ENCODE measurements at regions not wholly inside any gene's neighbourhood (a gene's known extent, or its start where the extent isn't known, plus 50 kb on each side); places are given as distances from the start of the nearest gene placed in this dataset.

DNA sequence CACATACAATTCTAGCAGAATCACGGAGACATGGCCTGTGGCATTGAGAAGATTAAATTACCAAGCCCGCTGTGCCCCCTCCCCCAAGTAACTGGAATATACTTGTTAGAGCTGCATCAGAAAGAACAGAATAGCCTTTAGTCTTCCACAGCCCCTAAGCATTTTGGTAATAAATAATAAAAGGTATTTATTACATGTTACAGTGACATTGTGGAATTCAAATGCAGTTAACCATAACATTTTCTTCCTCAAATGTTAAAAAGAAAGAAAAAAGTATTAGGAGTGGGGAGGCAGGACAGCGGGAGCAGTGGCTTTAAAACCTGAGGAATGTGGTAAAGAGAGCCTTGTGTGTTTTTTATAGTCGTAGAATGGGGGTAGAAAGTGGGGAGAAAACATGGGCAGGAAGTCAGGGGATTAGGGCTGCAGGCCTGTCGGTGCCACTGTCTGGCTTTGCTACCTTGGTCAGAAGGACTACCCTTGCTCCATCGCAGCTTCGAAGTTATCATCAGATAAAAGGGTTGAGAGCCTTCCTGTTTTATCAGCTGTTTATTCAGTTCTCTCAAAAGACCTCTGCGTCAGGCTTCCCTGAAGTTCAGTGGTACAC lies 255.9 kb downstream of the MSRB3 start:
- CTCF ChIA-PET = interaction anchor here (1.1 to 1.6 kb wide), 3 partner anchors 10 to 22 kb away, joined by 3 to 4 read pairs (median 4); no protein-coding TSS in a partner anchor
- WGBS (ENCODE audit: insufficient coverage) = 83% methylated on average over 6 of the region's 8 CpGs
- no peaks in the 10 kb centered on the region for H3K27me3 ChIP-seq (replicated peaks in 2 of 5; ENCODE audit: control insufficient read depth in 4 of 5, insufficient read depth in 5 of 5, low read length in 4 of 5)
- H3K4me3 ChIP-seq (ENCODE audit: control insufficient read depth in 1 of 7, extremely low read depth in 1 of 7, insufficient read depth in 4 of 7, low read depth in 2 of 7, low read length in 6 of 7) = no peak overlapping the region
- no peak for DNase-seq
- POLR2A ChIA-PET = no interaction called here
- H3K4me1 ChIP-seq (ENCODE audit: control extremely low read depth in 1 of 4, control insufficient read depth in 4 of 4, insufficient read depth in 4 of 4, low read length in 3 of 4) = peaks cover 0 to 12% (median 0%) of the 10 kb centered on the region in 4 experiments
- H3K9me3 ChIP-seq (ENCODE audit: control extremely low read depth in 1 of 5, control insufficient read depth in 4 of 5, insufficient read depth in 2 of 5, low read depth in 1 of 5, low read length in 4 of 5) = peaks cover 0 to 15% (median 1%) of the 10 kb centered on the region in 5 experiments
- no peaks in the 10 kb centered on the region for H3K36me3 ChIP-seq (ENCODE audit: control insufficient read depth in 4 of 4, insufficient read depth in 4 of 4, low read length in 3 of 4)
- no peak overlapping the region for H3K27ac ChIP-seq (ENCODE audit: insufficient read depth in 1 of 2, low read depth in 1 of 2, low read length in 2 of 2, poor library complexity in 1 of 2, severe bottlenecking in 2 of 2)

DNA sequence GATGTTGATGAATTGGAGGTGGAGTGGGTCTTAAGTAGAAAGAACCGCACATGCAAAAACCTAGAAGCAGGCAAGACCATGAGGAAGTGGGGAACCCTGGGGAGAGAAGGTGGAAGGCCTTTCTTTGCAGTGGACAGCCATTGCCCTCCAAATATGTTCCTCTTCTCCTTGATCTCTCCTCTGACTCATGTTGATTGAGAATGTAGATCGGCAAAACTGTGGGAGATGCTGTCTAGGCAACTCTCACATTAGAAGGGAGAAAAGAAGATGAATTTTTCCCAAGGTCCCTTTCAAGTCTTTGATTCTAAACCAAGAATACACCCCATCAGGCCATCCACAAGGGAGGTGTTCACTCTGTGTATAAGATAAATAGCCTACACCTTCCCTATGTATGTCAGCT lies 257.5 kb downstream of the MSRB3 start:
- H3K27ac ChIP-seq (ENCODE audit: insufficient read depth in 1 of 2, low read depth in 1 of 2, low read length in 2 of 2, poor library complexity in 1 of 2, severe bottlenecking in 2 of 2) = no peak overlapping the region
- H3K9me3 ChIP-seq (ENCODE audit: control extremely low read depth in 1 of 5, control insufficient read depth in 4 of 5, insufficient read depth in 2 of 5, low read depth in 1 of 5, low read length in 4 of 5) = peaks cover under 1 to 30% (median 5%) of the 10 kb centered on the region in 5 experiments
- H3K4me3 ChIP-seq (ENCODE audit: control insufficient read depth in 1 of 7, extremely low read depth in 1 of 7, insufficient read depth in 4 of 7, low read depth in 2 of 7, low read length in 6 of 7) = no peak overlapping the region
- no peaks in the 10 kb centered on the region for H3K36me3 ChIP-seq (ENCODE audit: control insufficient read depth in 4 of 4, insufficient read depth in 4 of 4, low read length in 3 of 4)
- ChIA-PET POLR2A (no interaction called here), CTCF (no interaction called here)
- H3K27me3 ChIP-seq (replicated peaks in 2 of 5; ENCODE audit: control insufficient read depth in 4 of 5, insufficient read depth in 5 of 5, low read length in 4 of 5) = no peaks in the 10 kb centered on the region
- peaks cover 0 to 12% (median 0%) of the 10 kb centered on the region in 4 experiments for H3K4me1 ChIP-seq (ENCODE audit: control extremely low read depth in 1 of 4, control insufficient read depth in 4 of 4, insufficient read depth in 4 of 4, low read length in 3 of 4)
- no peak for DNase-seq
- no CpG with 5 or more reads among the region's 2 CpGs for WGBS (ENCODE audit: insufficient coverage)

DNA sequence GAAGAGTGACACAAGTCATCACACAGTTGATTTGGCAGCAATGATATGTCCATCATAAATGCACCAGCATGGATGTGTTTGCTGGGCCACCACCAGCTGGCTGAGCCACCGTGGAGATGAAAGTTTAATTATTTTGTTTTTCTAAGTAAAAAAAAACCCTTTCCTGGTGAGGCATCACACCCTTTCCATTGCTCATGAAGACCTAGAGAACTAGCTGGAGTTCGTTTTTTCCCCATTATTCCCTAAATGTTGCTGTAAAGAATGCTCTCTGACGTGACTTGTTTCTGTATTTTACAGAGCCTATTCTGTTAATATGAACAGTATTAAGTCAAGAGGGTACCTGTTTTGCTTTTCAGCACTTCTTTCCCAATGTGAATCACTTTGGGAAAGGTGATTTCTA lies 257.9 kb downstream of the MSRB3 start:
- Histone ChIP-seq H3K36me3 (ENCODE audit: control insufficient read depth in 4 of 4, insufficient read depth in 4 of 4, low read length in 3 of 4) (no peaks in the 10 kb centered on the region), H3K27ac (ENCODE audit: insufficient read depth in 1 of 2, low read depth in 1 of 2, low read length in 2 of 2, poor library complexity in 1 of 2, severe bottlenecking in 2 of 2) (no peak overlapping the region), H3K27me3 (replicated peaks in 2 of 5; ENCODE audit: control insufficient read depth in 4 of 5, insufficient read depth in 5 of 5, low read length in 4 of 5) (no peaks in the 10 kb centered on the region), H3K4me3 (ENCODE audit: control insufficient read depth in 1 of 7, extremely low read depth in 1 of 7, insufficient read depth in 4 of 7, low read depth in 2 of 7, low read length in 6 of 7) (no peak overlapping the region), H3K9me3 (ENCODE audit: control extremely low read depth in 1 of 5, control insufficient read depth in 4 of 5, insufficient read depth in 2 of 5, low read depth in 1 of 5, low read length in 4 of 5) (peaks cover 3 to 32% (median 7%) of the 10 kb centered on the region in 5 experiments), H3K4me1 (ENCODE audit: control extremely low read depth in 1 of 4, control insufficient read depth in 4 of 4, insufficient read depth in 4 of 4, low read length in 3 of 4) (peaks cover 0 to 12% (median 0%) of the 10 kb centered on the region in 4 experiments)
- WGBS (ENCODE audit: insufficient coverage) = no CpG with 5 or more reads among the region's 3 CpGs
- ChIA-PET POLR2A (no interaction called here), CTCF (interaction anchor here (2.9 kb wide), 1 partner anchor 20 kb away, joined by 8 read pairs; no protein-coding TSS in a partner anchor)
- DNase-seq = no peak

DNA sequence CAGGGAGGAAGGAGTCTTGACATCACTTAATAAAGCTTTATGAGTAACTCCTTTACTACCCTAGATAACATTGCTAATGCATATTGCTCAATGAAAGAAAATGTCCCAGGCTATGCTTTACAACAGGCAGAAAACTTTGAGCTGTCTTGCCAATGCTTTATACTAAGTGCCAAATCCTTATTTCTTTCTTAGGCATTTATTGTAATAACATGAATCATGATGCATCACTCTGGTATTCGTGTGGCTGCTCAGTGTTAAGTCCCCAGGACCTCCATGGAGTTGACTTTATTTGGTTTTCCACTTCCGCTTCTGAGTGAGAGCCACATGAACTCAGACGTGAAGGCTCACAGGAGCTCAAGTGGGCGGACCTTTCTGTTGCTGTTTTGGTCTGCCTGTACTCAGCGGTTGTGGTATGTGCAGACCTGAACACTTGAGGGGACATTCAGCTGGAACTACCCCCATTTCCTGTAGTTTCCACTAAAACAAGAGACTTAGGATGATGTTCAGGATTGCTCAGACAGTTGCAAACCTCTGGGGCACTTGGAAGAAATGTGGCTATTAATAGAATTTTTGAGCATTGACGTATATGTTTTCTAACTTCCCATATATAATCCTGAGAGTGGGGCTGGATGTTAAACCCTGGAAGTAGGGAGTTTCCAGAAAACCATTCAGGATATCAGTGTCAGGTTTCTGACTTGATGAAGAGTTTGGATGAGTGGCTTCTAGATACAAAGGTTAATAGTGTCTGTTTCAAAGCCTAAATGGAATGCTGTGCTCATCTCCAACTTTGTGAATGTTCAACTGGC lies 258.6 kb downstream of the MSRB3 start:
- no peak overlapping the region for H3K4me3 ChIP-seq (ENCODE audit: control insufficient read depth in 1 of 7, extremely low read depth in 1 of 7, insufficient read depth in 4 of 7, low read depth in 2 of 7, low read length in 6 of 7)
- CTCF ChIA-PET = interaction anchor here (0.9 to 2.9 kb wide), 2 partner anchors 19 to 22 kb away, joined by 3 to 8 read pairs; no protein-coding TSS in a partner anchor
- 88% methylated on average over 4 of the region's 6 CpGs for WGBS (ENCODE audit: insufficient coverage)
- POLR2A ChIA-PET = no interaction called here
- no peaks in the 10 kb centered on the region for H3K36me3 ChIP-seq (ENCODE audit: control insufficient read depth in 4 of 4, insufficient read depth in 4 of 4, low read length in 3 of 4)
- H3K27me3 ChIP-seq (replicated peaks in 2 of 5; ENCODE audit: control insufficient read depth in 4 of 5, insufficient read depth in 5 of 5, low read length in 4 of 5) = no peaks in the 10 kb centered on the region
- peaks cover 0 to 12% (median 0%) of the 10 kb centered on the region in 4 experiments for H3K4me1 ChIP-seq (ENCODE audit: control extremely low read depth in 1 of 4, control insufficient read depth in 4 of 4, insufficient read depth in 4 of 4, low read length in 3 of 4)
- H3K27ac ChIP-seq (ENCODE audit: insufficient read depth in 1 of 2, low read depth in 1 of 2, low read length in 2 of 2, poor library complexity in 1 of 2, severe bottlenecking in 2 of 2) = no peak overlapping the region
- no peak for DNase-seq
- peaks cover 3 to 35% (median 7%) of the 10 kb centered on the region in 5 experiments for H3K9me3 ChIP-seq (ENCODE audit: control extremely low read depth in 1 of 5, control insufficient read depth in 4 of 5, insufficient read depth in 2 of 5, low read depth in 1 of 5, low read length in 4 of 5)

DNA sequence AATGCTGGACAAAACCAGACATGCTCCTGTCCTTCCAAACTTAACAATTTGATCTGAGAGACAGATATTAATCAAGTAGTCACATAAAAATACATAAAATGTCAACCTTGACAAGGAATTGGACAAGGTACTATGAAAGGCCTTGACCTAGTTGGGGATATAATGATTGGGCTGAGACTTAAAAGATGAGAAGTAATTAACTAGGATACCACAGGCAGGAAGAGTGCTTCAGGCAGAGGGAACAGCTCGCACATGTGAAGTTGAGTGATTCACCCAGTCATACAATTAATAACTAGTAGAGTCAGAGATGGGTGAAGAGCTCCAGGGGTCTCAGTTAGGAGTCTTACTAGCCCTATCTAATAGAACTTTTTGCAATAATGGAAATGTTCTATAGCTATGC lies 259.5 kb downstream of the MSRB3 start:
- ChIA-PET CTCF (interaction anchor here (2.9 kb wide), 1 partner anchor 18 kb away, joined by 8 read pairs; no protein-coding TSS in a partner anchor), POLR2A (no interaction called here)
- Histone ChIP-seq H3K9me3 (ENCODE audit: control extremely low read depth in 1 of 5, control insufficient read depth in 4 of 5, insufficient read depth in 2 of 5, low read depth in 1 of 5, low read length in 4 of 5) (peaks cover 3 to 37% (median 8%) of the 10 kb centered on the region in 5 experiments), H3K27me3 (replicated peaks in 2 of 5; ENCODE audit: control insufficient read depth in 4 of 5, insufficient read depth in 5 of 5, low read length in 4 of 5) (no peaks in the 10 kb centered on the region), H3K36me3 (ENCODE audit: control insufficient read depth in 4 of 4, insufficient read depth in 4 of 4, low read length in 3 of 4) (no peaks in the 10 kb centered on the region), H3K4me1 (ENCODE audit: control extremely low read depth in 1 of 4, control insufficient read depth in 4 of 4, insufficient read depth in 4 of 4, low read length in 3 of 4) (peaks cover 0 to 5% (median 0%) of the 10 kb centered on the region in 4 experiments), H3K27ac (ENCODE audit: insufficient read depth in 1 of 2, low read depth in 1 of 2, low read length in 2 of 2, poor library complexity in 1 of 2, severe bottlenecking in 2 of 2) (no peak overlapping the region), H3K4me3 (ENCODE audit: control insufficient read depth in 1 of 7, extremely low read depth in 1 of 7, insufficient read depth in 4 of 7, low read depth in 2 of 7, low read length in 6 of 7) (no peak overlapping the region)
- no peak for DNase-seq
- no CpG with 5 or more reads among the region's 1 CpG for WGBS (ENCODE audit: insufficient coverage)

DNA sequence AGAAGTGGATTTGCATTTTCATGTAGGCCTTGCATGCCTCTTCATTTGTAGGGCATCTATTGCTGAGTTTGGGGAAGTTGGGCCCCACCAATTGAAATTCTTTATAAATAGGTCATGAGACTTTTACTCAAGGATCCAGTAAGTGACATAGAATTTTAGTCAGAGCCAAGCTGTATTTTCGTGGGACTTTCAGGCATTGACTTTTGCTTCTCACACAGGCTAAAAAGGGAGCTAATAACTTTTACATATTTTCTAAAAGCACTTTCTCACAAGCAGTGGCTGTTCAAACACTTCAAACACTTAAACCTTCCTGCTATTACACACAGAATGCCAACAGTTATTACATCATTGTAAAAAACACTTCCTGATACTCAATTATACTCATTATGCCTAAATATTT lies 260.5 kb downstream of the MSRB3 start:
- DNase-seq = no peak
- POLR2A ChIA-PET = no interaction called here
- peaks cover 3 to 37% (median 9%) of the 10 kb centered on the region in 5 experiments for H3K9me3 ChIP-seq (ENCODE audit: control extremely low read depth in 1 of 5, control insufficient read depth in 4 of 5, insufficient read depth in 2 of 5, low read depth in 1 of 5, low read length in 4 of 5)
- H3K27me3 ChIP-seq (replicated peaks in 2 of 5; ENCODE audit: control insufficient read depth in 4 of 5, insufficient read depth in 5 of 5, low read length in 4 of 5) = no peaks in the 10 kb centered on the region
- CTCF ChIA-PET = interaction anchor here (2.9 kb wide), 1 partner anchor 17 kb away, joined by 8 read pairs; no protein-coding TSS in a partner anchor
- no peak overlapping the region for H3K4me3 ChIP-seq (ENCODE audit: control insufficient read depth in 1 of 7, extremely low read depth in 1 of 7, insufficient read depth in 4 of 7, low read depth in 2 of 7, low read length in 6 of 7)
- no peaks in the 10 kb centered on the region for H3K4me1 ChIP-seq (ENCODE audit: control extremely low read depth in 1 of 4, control insufficient read depth in 4 of 4, insufficient read depth in 4 of 4, low read length in 3 of 4)
- WGBS (ENCODE audit: insufficient coverage) = 100% methylated on average over 1 of the region's 1 CpG
- H3K27ac ChIP-seq (ENCODE audit: insufficient read depth in 1 of 2, low read depth in 1 of 2, low read length in 2 of 2, poor library complexity in 1 of 2, severe bottlenecking in 2 of 2) = no peak overlapping the region
- no peaks in the 10 kb centered on the region for H3K36me3 ChIP-seq (ENCODE audit: control insufficient read depth in 4 of 4, insufficient read depth in 4 of 4, low read length in 3 of 4)

DNA sequence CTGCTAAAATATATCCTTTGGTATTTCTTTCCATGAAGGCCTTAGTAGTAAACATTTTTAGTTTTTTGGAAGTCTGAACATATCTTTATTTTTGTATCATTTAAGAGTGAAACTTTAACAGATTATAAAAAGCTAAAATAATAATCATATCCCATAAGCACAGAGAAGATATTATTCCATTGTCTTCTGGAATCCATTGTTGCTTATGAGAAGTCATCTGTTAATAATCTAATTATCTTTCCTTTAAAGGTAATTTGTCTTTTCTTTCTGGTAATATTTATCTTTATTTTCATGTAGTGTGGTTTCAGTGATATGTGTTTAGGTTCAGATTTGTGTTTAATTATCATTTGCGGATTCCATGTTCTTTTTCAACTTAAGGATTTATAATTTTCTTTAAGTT lies 261.7 kb downstream of the MSRB3 start:
- Histone ChIP-seq H3K27ac (ENCODE audit: insufficient read depth in 1 of 2, low read depth in 1 of 2, low read length in 2 of 2, poor library complexity in 1 of 2, severe bottlenecking in 2 of 2) (no peak overlapping the region), H3K4me1 (ENCODE audit: control extremely low read depth in 1 of 4, control insufficient read depth in 4 of 4, insufficient read depth in 4 of 4, low read length in 3 of 4) (no peaks in the 10 kb centered on the region), H3K36me3 (ENCODE audit: control insufficient read depth in 4 of 4, insufficient read depth in 4 of 4, low read length in 3 of 4) (no peaks in the 10 kb centered on the region), H3K27me3 (replicated peaks in 2 of 5; ENCODE audit: control insufficient read depth in 4 of 5, insufficient read depth in 5 of 5, low read length in 4 of 5) (no peaks in the 10 kb centered on the region), H3K4me3 (ENCODE audit: control insufficient read depth in 1 of 7, extremely low read depth in 1 of 7, insufficient read depth in 4 of 7, low read depth in 2 of 7, low read length in 6 of 7) (no peak overlapping the region), H3K9me3 (ENCODE audit: control extremely low read depth in 1 of 5, control insufficient read depth in 4 of 5, insufficient read depth in 2 of 5, low read depth in 1 of 5, low read length in 4 of 5) (peaks cover 3 to 37% (median 9%) of the 10 kb centered on the region in 5 experiments)
- WGBS (ENCODE audit: insufficient coverage) = no CpG with 5 or more reads among the region's 1 CpG
- POLR2A ChIA-PET = no interaction called here
- CTCF ChIA-PET = no interaction called here
- DNase-seq = peak in 2 of 3 donors; percentile 16 to 28
